ENCODE measurements at regions not wholly inside any gene's neighbourhood (a gene's known extent, or its start where the extent isn't known, plus 50 kb on each side); places are given as distances from the start of the nearest gene placed in this dataset.

- H4K20me1 ChIP-seq (replicated peaks; ENCODE audit: control insufficient read depth, insufficient read depth, low read length) = no peaks in the 10 kb centered on the region
- TF ChIP-seq ZNF184 (CRISPR knock-in tag; IDR thresholded peaks at IDR 0.05) (no peak), RNF219 (CRISPR knock-in tag; IDR thresholded peaks at IDR 0.05) (no peak), ARID3A (IDR thresholded peaks at IDR 0.05; ENCODE audit: borderline replicate concordance, low read depth, low read length) (no peak), REST (IDR thresholded peaks at IDR 0.05; ENCODE audit: borderline replicate concordance) (no peak), REST (CRISPR knock-in tag; IDR thresholded peaks at IDR 0.05; ENCODE audit: low read depth) (no peak), MAZ (CRISPR knock-in tag; conservative IDR thresholded peaks at IDR 0.05 in 1 of 2, IDR thresholded peaks at IDR 0.05 in 1 of 2) (no peak), FOXP1 (CRISPR knock-in tag; IDR thresholded peaks at IDR 0.05) (no peak), FUS (optimal IDR thresholded peaks at IDR 0.05; ENCODE audit: low read depth, low read length) (no peak), BACH1 (tag; IDR thresholded peaks at IDR 0.05) (no peak), ZSCAN32 (CRISPR knock-in tag; IDR thresholded peaks at IDR 0.05) (no peak)
- no peaks in the 10 kb centered on the region for H3K79me2 ChIP-seq (ENCODE audit: control insufficient read depth, insufficient read depth, low read length)
- H3K27ac ChIP-seq (ENCODE audit: extremely low read depth, low read depth, low read length) = no peak overlapping the region
- no peaks in the 10 kb centered on the region for H3K36me3 ChIP-seq (ENCODE audit: control insufficient read depth, insufficient read depth, low read length)
- FAIRE-seq = no peak
- CTCF ChIA-PET (ENCODE audit: low intra/inter-chr PET ratio) = no interaction called here
- no peak for ATAC-seq
- in situ Hi-C loops (cut with MboI) = no loop called here
- POLR2A ChIA-PET = no interaction called here
- no peaks in the 10 kb centered on the region for H3K27me3 ChIP-seq (ENCODE audit: control insufficient read depth in 2 of 2, insufficient read depth in 2 of 2, low read length in 2 of 2)
- H3K4me3 ChIP-seq = no peak overlapping the region
- H3K9ac ChIP-seq (ENCODE audit: insufficient read depth in 1 of 2, low read depth in 2 of 2, low read length in 2 of 2) = no peak overlapping the region
- no peaks in the 10 kb centered on the region for H3K9me1 ChIP-seq (ENCODE audit: control insufficient read depth, insufficient read depth, low read length)
- H2AFZ ChIP-seq (ENCODE audit: low read depth, low read length) = no peak overlapping the region
- WGBS (ENCODE audit: insufficient coverage, low coverage, missing lambda C conversion rate) = 8% methylated on average over 1 of the region's 1 CpG
- H3K4me2 ChIP-seq (ENCODE audit: insufficient read depth, low read length) = no peak overlapping the region
- no TSS peak for BruUV-seq (replicated peaks)
- H3K4me1 ChIP-seq (replicated peaks in 1 of 2; ENCODE audit: control insufficient read depth in 2 of 2, insufficient read depth in 2 of 2, low read length in 2 of 2) = no peaks in the 10 kb centered on the region; a peak in 1 of 5 replicates
- no peak for DNase-seq (ENCODE audit: extremely low read depth in 1 of 4, low spot score in 3 of 4)
- intact Hi-C loops (cut with micrococcal nuclease) = no loop called here
- no peaks in the 10 kb centered on the region for H3K9me3 ChIP-seq (replicated peaks; ENCODE audit: control insufficient read depth, insufficient read depth, low read depth, low read length)
Observed at GRCh38 chr6:104321301-104321700, 538.4 kb downstream of the HACE1 start.
